Right hindlimb (tissue), 1 donor: ENCODE measurements at regions not wholly inside any gene's neighbourhood (a gene's known extent, or its start where the extent isn't known, plus 50 kb on each side); places are given as distances from the start of the nearest gene placed in this dataset.
"Not testable (repeated sequence)": the region's sequence is repeated elsewhere in the genome, so short reads cannot be mapped to it uniquely, and the experiment has no call there.

Experiments
- DNase-seq: peaks from one replicate; pipeline ENCODE4 v3.0.0-alpha.2; 2018

DNA sequence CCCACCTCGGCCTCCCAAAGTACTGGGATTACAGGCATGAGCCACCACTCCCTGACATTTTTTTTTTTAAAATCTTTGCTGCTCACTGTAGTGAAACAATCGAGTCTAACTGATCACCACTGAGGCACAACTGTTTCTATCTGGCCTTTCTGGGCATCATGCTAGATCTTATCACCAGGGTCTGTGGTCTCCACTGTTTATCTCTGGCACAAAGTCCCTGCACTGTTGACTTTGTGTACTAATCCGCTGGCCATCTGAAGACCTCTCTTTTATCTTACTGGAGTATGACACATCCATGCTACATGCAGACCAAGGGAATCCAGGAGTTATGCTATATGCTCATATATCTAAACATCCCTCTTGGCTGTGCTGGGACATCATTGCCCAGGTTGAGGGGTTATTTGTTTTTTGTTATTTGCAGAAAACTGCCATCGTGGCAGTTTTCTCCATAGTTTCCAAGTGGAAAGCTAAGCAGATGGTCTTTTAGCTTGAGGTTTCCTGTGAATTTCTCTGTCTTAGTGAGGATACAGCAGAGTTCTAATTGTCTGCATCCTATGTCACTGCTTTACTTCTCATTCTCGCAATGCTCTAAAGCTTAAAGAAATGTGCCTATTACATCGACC is 456.9 kb downstream of the CCER1 start:
- no peak for DNase-seq

DNA sequence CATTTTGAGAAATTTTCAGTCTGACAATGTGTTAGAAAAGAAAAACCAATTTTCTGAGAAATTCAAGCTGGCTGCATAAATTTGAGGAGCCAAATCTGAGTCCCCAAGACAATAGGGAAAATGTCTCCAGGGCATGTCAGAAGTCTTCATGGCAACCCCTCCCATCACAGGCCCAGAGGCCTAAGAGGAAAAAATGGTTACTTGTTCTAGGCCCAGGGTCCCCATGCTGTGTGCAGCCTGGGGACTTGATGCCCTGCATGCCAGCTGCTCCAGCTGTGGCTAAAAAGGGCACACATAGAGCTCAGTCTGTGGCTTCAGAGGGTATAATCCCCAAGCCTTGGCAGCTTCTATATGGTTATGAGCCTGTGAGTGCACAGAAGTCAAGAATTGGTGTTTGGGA is 464.6 kb downstream of the CCER1 start:
- no peak for DNase-seq

DNA sequence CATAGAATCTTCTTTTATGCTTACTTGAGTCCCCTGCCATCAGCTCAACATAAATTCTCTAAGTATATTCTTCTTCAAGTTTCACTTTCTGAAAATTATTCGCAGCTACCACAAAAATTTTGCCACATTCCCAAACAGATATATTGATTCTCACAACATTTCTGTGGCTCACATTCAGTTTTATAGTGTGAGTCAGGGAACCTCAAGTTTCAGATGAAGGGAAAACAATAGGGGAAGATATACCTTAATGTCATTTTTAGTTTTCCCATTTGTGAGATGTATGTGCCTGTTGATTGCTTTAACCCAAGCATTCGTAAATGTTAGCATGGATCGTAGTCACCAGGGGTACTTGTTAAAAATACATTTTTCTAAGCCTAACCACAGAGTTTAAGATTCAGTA is 465.8 kb downstream of the CCER1 start:
- DNase-seq = no peak

DNA sequence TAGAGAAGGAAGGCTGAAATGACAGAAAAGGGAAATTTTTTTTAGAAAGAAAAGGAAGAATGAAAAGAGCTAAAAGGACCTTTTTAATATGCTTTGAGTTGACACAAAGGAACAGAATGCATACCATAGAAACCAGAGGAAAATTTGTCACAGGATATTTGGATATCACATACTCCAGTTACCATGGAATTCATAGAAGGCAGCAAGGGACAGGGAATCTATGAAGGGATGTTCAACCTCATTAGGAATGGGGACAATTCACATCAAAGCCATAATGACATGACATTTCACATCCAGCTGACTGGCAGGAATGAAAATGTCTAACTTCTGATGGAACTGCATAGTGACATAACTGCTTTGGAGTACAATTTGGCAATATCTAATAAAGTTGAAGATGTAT is 469.4 kb downstream of the CCER1 start:
- no peak for DNase-seq

DNA sequence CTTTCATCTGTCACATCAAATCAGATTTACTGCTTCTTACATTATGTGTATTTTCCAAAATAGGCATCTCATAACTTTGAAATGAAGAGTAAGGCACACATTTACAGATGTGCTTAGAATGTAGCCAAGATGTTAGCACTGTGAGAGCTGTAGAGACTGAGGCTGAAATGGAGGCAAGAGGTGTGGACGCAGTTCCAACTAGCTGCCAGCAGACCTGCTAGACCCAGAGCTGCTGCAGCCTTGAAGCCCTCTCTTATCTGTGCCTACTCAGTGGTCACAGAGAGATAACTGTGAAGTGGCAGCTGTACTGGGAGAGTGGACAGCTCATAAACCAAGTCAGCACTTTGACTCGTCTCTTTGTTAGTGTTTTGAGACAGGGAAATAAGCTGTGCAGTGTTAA is 470.9 kb downstream of the CCER1 start:
- no peak for DNase-seq

DNA sequence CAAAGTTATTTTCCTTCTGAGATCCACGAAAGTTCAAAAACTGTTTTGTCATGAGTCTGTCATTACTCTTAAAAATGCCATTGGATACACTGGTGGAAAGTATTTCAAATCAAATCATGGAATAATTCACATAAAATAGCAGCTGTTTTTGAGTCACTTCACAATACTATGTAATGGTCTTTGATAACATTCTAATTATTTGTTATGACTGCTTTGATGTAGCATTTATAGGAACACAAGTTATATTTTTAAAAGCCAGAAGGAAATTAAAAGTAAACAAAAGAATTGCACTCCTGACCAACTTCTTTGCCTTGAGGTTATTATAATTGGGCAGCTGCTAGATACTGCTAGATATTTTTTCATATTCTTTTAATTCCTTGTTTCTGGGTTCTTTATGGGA is 473.2 kb downstream of the CCER1 start:
- no peak for DNase-seq

DNA sequence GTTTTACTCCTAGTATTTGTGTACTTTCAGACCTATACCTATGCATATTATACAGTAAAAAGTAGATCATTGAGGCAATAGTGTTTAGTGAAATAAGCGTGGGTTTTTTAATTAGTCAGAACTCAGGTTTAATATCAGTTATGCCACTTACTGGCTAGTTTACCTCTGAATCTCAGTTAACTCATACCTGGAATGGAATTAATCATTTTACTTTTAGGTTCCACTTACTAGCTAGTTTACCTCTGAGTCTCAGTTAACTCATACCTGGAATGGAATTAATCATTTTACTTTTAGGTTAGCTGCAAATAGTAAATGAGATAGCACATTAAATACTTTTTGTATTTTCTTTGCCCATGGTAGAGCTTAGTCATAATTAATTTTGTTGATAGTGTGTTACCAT is 475.7 kb downstream of the CCER1 start:
- DNase-seq = no peak

DNA sequence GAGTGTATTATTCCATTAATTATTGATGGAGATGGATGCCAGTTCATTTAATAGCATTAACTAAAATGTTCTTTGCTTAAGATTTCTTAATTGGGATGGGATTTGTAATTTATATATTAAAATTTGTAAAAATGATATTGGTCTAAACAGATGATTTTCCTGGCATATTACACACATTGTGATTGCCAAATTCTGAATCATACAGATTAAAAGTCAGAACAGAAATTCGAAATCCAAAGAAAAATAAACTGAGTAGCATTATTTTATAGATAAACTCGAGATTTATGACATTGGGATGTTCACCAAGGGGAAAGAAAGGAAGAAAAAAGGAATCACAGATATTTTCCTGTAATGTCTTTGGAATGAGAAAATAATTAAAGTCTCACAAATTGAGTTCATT is 481.1 kb downstream of the CCER1 start:
- DNase-seq = no peak

DNA sequence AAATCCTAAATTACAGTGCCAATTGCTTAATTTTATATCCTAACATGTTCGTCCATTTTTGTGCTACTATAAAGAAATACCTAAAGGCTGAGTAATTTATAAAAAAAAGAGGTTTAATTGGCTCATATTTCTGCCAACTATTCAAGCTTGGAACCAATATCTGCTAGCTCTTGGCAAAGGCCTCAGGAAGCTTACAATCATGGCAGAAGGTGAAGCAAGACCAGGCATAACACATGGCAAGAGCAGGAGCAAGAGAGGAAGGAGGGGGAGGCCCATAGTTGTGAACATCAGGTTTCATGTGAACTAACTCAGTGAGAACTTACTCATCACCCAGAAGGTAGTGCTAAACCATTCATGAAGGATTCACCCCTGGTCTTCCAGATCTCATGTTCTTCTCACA is 494.3 kb downstream of the CCER1 start:
- no peak for DNase-seq

DNA sequence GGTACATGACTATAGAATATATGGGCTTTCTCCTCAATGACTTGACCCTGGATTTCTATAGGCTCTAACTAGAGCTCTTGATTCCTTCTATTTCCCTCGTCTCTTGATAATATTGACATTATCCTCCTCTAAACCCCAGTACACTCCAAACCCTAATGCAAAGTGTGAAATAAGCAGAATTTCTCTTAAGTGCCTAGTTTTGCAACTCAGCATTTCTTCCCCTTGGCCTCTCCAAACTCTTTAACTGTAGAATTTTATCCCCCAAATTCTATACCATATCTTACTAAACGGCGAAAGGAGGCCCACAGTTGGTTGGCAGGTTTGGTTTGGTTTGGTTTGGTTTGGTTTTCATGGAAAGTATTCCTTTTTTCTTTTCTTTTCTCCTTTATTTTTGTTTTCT is 498.7 kb downstream of the CCER1 start:
- DNase-seq = no peak

DNA sequence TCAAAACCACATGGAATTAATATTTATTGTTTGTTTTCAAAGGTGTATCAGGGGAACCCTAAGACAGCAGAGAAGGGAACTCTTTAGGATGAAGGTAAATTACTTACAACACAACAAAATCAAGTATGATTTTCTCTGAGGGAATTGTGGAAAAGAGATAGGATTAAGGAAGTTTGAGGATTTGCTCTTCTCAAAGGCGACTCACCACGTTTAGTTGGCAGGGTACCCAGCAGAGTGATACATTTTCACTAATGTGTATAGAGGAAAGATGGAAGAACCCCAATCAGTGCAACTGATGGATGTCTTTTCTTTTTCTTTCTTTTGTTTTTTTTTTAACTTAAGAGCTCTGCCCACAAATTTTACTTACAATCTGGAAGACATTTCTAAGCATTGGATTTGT is 499.2 kb downstream of the CCER1 start:
- DNase-seq = peak; percentile 17

DNA sequence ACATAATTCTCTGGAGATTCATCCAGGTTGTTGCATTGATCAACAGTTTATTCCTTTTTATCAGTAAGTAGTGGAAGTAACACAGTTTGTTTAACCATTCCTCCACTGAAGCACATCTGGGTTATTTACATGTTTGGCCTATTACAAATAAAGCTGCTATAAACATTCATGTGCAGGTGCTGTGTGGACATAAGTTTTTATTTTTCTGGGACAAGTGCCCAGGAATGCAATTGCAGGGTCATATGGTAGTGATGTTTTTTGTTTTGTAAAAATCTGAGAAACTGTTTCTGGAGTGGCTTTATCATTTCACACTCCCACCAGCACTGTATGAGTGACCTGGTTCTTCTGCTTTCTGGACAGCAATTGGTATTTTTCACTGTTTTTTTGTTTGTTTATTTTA is 505.4 kb downstream of the CCER1 start:
- no peak for DNase-seq

DNA sequence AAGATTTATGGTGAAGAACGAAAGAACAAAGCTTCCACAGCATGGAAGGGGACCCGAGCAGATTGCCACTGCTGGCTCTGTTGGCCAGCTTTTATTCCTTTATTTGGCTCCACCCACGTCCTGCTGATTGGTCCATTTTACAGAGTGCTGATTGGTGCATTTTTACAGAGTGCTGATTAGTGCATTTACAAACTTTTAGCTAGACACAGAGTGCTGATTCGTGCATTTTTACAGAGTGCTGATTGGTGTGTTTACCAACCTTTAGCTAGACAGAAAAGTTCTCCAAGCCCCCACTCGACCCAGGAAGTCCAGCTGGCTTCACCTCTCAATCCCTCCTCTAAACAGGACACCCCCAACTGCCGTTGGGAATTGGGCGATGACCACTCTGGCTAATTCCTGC is 511.5 kb downstream of the CCER1 start:
- not testable (repeated sequence) for DNase-seq

DNA sequence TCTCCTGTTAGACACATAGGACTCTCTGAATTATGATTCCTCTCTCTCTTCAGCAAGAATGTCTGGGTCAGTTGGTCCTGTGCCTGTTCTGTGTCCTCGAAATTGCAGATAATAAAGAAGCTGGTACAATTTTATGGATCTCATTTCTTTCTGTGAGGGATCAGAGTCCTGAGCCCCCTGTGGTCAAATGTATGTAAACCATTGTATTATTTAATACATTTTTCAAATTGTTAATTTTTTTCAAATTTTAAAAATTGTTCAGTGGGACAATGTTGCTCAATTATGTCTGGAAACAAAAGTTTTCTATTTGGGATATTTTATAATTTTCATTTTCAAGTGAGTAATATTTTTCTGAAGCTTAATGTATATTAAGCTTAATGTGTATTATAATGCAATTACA is 513.5 kb downstream of the CCER1 start:
- DNase-seq = no peak

DNA sequence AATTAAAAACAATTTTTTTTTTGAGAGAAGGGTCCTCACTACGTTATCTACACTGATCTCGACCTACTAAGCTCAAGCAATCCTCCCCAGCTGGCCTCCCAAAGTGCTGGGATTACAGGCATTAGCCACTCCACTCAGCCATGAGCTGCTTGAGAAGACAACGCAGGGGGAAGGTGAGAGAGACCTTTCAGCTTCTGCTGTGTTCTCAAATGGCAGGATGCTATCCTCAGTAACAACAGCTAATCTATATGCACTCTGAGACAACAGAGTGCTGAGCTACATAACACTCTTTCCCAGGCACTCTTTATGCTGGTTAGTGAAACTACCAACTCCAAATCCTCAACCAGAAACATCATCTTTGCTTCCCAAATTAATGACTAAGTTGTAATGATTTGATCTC is 526.1 kb downstream of the CCER1 start:
- DNase-seq = no peak

DNA sequence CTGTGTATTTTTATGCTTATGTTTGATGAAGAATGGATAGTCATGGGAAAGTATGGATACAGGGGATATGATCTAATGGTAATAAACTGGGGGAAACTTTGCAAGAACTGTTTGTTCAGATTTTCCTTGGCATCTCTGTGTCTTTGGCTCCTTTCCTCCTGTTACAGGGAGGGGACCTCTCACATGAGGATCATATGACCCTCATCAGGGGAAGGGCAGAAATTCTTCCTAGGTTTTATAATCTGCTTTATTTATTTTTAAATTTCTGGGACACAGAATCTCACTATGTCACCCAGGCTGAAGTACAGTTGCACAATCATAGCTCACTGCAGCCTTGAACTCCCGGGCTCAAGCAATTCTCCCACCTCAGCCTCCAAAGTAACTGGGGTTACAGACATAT is 526.5 kb downstream of the CCER1 start:
- peak; percentile 16 for DNase-seq

DNA sequence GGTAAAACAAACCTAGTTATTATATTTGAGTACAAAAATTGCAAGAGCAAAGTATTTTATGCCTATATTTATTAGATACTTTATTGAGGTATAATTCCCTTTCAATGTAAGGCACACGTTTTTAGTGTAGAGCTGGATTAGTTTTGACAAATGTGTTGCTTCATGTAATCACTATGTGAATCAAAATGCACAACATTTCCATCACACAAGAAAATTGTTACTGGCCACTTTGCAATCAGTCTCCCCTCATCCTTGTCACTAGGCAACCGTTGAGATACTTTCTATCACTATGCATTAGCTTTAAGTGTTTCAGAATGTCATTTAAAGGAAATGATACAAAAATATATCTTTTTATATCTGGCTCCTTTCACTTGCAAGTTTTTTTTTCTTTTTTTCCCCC is 531.0 kb downstream of the CCER1 start:
- DNase-seq = no peak

DNA sequence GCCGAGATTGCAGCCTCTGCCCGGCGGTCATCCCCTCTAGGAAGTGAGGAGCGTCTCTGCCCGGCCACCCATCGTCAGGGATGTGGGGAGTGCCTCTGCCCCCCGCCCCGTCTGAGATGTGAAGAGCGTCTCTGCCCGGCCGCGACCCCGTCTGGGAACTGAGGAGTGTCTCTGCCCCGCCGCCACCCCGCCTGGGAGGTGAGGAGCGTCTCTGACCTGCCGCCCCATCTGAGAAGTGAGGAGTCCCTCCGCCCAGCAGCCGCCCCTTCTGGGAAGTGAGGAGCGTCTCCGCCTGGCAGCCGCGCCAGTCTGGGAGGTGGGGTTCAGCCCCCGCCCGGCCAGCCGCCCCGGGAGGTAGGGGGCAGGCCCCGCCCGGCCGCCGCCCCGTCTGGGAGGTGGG is 544.0 kb downstream of the CCER1 start:
- DNase-seq = no peak

DNA sequence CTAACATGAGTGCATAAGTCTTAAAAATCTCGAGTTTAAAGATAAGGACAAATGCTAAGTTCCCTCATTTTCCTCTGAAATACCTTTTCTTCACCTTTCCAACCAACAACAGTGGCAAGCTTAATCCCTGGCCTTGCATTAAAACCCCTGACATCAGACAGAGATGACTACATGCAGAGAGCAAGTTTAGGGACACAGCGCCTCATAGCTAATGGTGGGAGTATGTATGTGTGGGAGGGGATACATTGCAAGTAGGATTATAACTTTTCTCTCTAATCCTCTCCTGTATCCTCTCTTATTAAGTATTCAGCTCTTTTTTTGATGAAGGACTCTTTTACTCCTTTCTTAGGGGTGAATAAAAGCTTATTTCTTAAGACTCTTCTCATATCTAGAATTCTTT is 547.1 kb downstream of the CCER1 start:
- DNase-seq = no peak

DNA sequence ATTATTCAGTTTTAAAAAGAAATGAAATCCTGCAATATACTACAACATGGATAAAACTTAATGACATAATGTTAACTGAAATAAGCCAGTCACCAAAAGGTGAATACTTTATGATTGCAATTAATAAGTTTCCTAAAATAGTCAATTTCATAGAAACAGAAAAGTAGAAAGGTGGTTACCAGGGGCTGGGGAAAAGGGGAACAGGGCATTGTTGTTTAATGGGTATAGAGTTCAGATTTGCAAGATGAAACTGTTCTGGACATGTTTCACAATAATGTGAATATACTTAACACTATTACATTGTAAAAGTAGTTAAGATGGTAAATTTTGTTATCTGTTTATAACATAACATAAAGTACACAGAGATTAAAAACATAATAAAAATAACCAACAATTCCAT is 550.9 kb downstream of the CCER1 start:
- DNase-seq = no peak

DNA sequence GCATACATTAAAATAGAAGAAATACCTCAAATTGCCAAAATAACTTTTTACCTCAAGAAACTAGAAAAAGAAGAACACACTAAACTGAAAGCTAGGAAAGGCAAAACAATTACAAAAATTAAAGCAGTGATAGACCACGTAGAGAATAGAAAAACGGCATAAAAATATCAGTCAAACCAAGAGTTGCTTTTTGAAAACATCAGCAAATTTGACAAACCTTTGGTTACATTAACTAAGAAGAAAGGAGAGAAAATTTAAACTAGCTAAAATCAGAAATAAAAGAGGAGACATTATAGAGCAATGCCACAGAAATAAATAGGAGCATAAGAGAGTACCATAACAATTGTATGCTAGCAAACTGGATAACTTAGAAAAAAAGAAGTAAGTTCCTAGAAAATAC is 553.8 kb downstream of the CCER1 start:
- DNase-seq = no peak

DNA sequence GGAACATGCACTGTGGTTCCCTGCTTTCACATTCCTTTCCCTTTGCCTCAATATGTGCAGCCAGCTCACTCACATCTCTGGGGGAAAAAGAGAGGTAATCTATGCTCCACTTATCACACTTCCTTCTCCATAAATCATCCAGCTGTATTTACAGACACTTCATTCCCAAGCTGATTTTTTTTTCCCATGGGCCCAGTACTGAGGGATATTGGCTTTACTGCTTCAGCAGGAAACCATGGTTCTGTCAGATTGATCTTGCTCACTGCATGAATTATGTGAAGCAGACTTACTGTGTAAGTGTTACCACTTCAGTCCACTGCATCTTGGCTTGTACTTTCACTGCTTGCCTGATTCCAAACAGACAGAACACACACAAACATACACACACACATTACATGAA is 555.6 kb downstream of the CCER1 start:
- no peak for DNase-seq

DNA sequence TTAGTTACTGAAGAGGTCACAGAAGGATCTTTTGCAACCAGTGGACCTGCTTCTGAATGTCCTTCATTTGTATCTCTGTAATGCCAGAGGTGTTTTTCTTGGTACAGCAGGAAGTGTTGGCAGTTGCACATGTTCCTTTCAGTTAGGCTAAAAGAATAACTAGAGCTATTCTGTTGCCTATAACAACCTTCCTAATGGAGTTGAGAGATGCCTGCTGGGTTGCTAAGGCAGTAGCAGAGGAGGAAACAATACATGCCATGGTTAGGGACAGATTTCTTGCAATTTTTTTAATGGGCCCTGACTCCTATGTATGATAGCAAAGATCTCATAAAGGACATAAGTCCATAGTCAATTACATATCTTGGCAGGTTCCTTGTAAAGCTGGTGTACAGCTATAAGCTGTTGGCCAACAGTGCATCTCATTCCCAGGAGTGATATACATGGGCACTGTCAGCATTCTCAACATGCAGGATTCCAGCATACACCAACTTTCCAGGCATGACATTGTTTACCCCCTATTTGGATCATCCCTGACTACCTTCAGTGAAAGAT is 556.6 kb downstream of the CCER1 start:
- no peak for DNase-seq

DNA sequence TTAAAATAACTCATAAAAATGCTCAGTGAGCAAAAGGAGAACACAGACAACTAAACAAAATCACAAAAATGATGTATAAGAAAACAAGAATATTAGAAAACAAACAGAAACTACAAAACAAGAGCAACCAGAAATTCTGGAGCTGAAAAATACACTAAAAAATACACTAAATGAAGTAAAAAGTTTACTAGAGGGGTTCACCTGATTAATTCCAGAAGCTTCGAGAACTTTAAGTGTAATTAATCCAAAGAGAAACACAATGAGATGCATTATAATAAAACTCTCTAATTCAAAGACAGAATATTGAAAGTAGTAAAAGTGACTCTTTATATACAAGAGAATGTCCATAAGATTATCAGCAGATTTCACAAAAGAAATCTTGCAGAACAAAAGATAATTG is 558.4 kb downstream of the CCER1 start:
- DNase-seq = no peak

DNA sequence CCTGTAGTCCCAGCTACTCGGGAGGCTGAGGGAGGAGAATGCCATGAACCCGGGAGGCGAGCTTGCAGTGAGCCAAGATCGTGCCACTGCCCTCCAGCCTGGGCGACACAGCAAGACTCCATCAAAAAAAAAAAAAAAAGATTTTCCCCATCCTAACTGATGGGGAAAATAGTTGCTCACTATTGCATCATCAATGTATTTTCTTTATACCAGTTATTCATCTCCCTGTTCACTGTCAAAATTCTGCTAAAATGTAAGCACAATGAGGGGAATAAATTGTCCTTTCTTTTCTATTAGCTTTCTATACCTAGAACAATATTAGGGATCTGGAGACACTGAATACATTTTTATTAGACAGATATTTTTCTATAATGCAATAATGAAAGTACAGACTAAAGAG is 561.3 kb downstream of the CCER1 start:
- DNase-seq = no peak

DNA sequence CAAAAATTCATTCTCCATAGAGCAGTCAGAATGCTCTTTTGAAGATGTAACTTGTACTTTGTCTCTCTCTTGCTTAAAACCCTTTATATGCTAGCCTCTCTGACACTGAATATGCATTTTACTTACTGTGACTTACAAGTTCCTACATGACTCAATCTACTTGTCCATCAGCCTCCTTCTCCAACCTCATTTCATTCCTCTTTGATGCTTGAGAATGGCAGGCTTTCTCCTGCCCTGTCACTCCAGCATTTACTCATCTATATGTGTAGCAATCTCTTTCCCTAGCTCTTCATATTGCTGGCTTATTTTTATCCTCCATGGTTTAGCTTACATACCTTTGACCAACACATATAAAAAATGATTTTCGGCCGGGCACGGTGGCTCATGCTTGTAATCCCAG is 561.9 kb downstream of the CCER1 start:
- DNase-seq = no peak
